Thymus (tissue), 11 donors: ENCODE measurements at regions not wholly inside any gene's neighbourhood (a gene's known extent, or its start where the extent isn't known, plus 50 kb on each side); places are given as distances from the start of the nearest gene placed in this dataset.
A peak's percentile ranks its signal among the peaks of the same experiment; 100 is the strongest.
"Not testable (repeated sequence)": the region's sequence is repeated elsewhere in the genome, so short reads cannot be mapped to it uniquely, and the experiment has no call there.

Experiments used
- DNase-seq, 9 donors: peaks; one replicate each; pipeline ENCODE4 v3.0.0-alpha.2; 2013; ENCODE audit warnings: low spot score in 9 of 9, low read depth in 6 of 9, missing footprints in 1 of 9
- H3K27ac ChIP-seq, 2 donors: one replicate each; pipeline ENCODE4 v1.5.1; 2013; ENCODE audit warnings: control low read depth in 1 of 2, low read depth in 1 of 2, low read length in 1 of 2, mild to moderate bottlenecking in 1 of 2, moderate library complexity in 1 of 2
- H3K27me3 ChIP-seq, 2 donors: one replicate each; pipeline ENCODE4 v1.5.1; 2013; ENCODE audit warnings: low read length in 1 of 2; ENCODE audit not compliant: control insufficient read depth in 2 of 2, insufficient read depth in 1 of 2
- H3K36me3 ChIP-seq, 2 donors: one replicate each; pipeline ENCODE4 v1.5.1; 2013; ENCODE audit warnings: low read length in 1 of 2, mild to moderate bottlenecking in 1 of 2, moderate library complexity in 1 of 2; ENCODE audit not compliant: control insufficient read depth in 2 of 2, insufficient read depth in 2 of 2
- H3K4me1 ChIP-seq, 2 donors: one replicate each; pipeline ENCODE4 v1.5.1; 2013; ENCODE audit warnings: low read length in 2 of 2; ENCODE audit not compliant: control insufficient read depth in 2 of 2, insufficient read depth in 2 of 2
- H3K4me3 ChIP-seq, 2 donors: one replicate each; pipeline ENCODE4 v1.5.1; 2013; ENCODE audit warnings: low read length in 2 of 2, control low read depth in 1 of 2, mild to moderate bottlenecking in 1 of 2
- H3K9me3 ChIP-seq, 2 donors: one replicate each; pipeline ENCODE4 v1.5.1; 2013; ENCODE audit warnings: low read length in 1 of 2, mild to moderate bottlenecking in 1 of 2; ENCODE audit not compliant: control insufficient read depth in 2 of 2, insufficient read depth in 1 of 2
- WGBS: extraction: QIAGEN DNeasy Blood & Tissue Kit; methylation state at CpG from one replicate; pipeline ENCODE4 v1.1.7; 2013; 5-methylcytosine and 5-hydroxymethylcytosine counted together
- donor health status: healthy.

DNA sequence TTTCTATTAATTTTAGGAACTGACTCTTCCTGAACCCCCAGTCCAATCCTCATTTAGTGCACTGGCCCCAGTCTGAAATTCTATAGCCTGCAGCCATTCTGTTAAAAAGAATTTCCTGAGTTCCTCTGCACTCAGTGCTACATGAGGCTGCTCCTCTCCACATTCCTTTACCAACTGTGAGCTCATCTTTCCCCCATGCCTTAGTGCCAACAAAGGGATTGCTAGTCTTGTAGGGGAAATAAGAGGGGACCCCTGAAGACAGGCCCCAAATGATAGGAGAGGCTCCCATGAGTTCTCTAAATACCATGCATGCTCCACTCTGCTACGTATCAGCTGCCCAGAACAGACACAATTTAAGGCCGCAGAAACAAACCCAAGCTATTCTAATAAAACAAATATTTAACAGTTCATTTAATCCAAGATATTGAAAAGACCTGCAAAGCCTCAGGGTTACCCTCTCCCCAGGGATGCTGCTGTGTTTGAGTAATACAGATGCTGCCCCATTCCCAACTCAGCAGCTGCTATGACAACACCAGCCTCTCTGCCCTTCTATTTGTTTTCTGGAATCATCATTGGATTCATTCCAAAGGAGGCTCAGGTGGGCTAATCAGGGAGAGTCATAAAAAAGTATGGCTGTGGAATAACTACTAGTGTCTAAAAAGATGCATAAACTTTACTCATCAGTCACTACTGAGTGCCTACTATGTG lies 228.5 kb downstream of the TOX3 start:
- Histone ChIP-seq H3K4me1 (no peaks in the 10 kb centered on the region), H3K27ac (no peak overlapping the region), H3K27me3 (no peaks in the 10 kb centered on the region), H3K4me3 (no peak overlapping the region), H3K9me3 (no peaks in the 10 kb centered on the region), H3K36me3 (no peaks in the 10 kb centered on the region)
- no peak for DNase-seq
- WGBS = 89% methylated on average over 2 of the region's 2 CpGs

DNA sequence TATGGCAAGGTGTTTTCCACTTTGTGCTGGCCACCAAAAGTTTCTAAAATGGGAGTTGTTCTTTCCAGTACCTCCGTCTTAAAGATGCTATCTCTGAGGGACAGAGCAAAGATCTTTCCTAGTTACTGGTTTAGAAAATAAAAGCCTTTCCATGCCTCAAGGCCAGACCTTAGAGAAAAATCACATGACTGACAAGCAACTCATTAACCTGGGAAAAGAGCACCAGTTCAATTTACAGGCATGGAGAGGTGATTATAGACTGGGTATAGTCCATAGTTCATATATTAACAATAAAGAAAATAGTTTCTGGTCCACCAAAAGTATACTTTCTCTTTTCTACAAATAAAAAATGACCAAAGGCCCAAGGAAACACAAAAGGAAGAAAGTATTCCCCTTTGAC lies 230.7 kb downstream of the TOX3 start:
- WGBS = 82% methylated on average over 1 of the region's 1 CpG
- H3K27ac ChIP-seq = no peak overlapping the region
- no peak for DNase-seq
- no peak overlapping the region for H3K4me3 ChIP-seq
- H3K9me3 ChIP-seq = no peaks in the 10 kb centered on the region
- no peaks in the 10 kb centered on the region for H3K4me1 ChIP-seq
- no peaks in the 10 kb centered on the region for H3K27me3 ChIP-seq
- no peaks in the 10 kb centered on the region for H3K36me3 ChIP-seq

DNA sequence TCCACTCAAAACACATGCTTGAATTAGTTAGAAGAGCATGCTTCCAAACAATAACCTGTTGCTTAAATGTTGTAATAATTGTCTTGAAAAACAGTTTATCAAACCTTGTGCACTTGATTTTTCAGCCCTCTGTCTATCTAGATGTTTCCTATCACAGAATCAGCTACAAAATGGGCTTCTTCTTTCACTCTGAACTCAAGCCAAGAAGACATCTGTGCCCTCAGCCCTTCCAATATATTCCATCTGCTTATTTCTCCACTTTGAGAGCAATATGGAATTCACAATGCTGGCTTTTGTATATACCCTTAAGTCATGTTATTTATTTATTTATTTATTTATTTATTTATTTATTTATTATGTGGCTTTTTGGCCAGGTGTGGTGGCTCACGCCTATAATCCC lies 234.2 kb downstream of the TOX3 start:
- 100% methylated on average over 1 of the region's 1 CpG for WGBS

DNA sequence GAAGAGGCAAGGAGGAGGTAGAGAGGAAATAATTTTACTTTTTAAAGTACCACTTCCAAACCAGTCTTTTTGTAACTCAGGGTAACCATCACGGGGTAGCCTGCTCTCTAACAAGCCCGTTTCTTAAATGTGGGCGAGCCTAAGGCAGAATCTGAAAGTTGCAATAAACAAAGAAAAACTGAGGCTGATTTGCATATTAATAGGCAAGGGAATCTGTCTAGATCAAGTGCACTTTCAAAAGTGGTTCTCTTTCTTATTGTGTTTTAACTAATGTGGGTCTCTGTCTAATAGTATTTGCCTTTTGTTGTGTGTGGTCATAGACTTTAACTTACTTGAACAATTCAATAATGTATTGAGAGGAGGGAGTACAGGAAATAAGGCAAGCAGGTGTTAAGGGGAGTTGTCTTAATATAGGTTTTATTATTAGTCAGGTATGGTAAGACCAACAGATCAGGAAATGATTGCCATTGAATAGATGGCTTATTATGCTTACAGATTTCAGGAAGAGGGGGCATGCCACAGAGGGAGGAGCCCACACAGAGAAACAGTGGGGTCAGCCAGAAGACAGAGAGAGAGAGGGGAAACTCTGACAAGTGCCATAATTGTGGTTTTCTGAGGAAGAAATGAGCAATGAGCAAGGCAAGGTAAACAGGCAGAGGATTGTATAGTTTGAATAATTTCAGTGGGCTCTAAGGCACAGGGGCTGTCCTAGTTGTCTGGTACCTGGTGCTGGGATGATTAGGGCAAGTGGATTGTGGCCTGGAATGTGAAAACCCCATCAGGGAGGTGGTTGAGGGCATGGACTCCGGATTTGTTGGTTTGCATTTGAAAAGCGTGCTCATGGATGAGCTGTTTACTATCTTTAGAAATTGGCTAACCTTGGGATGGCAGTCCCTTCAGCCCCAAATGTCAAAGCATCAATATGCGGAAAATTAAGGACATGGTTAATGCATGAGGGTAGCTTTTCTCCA lies 237.2 kb downstream of the TOX3 start:
- H3K4me1 ChIP-seq = no peaks in the 10 kb centered on the region
- H3K36me3 ChIP-seq = no peaks in the 10 kb centered on the region
- no peaks in the 10 kb centered on the region for H3K27me3 ChIP-seq
- H3K27ac ChIP-seq = no peak overlapping the region
- 79% methylated on average over 6 of the region's 6 CpGs for WGBS
- DNase-seq = no peak
- H3K9me3 ChIP-seq = no peaks in the 10 kb centered on the region
- H3K4me3 ChIP-seq = no peak overlapping the region

More for the DNA sequence above, 234.2 kb downstream of the TOX3 start:
- no peaks in the 10 kb centered on the region for H3K36me3 ChIP-seq
- no peak for DNase-seq
- no peak overlapping the region for H3K4me3 ChIP-seq
- no peaks in the 10 kb centered on the region for H3K4me1 ChIP-seq
- no peaks in the 10 kb centered on the region for H3K27me3 ChIP-seq
- no peaks in the 10 kb centered on the region for H3K9me3 ChIP-seq
- H3K27ac ChIP-seq = no peak overlapping the region

DNA sequence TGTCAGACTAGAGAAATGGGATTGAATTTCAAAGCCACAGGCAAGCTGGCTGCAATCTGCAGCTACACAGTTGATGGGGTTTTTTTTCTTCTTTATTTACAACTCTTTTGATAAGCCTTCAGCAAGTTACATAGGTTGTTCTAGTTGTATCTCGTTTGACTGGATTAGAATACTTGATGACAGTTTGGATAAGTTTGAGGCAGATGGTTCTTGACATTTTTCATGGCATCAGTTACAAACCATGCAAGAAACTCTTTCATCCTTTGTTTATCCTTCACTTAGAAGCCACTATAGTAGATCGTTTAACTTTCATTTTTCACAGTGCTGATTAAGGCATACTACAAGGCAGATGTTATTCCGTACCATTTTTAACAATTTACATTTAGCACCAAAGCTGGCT lies 238.9 kb downstream of the TOX3 start:
- H3K9me3 ChIP-seq = no peaks in the 10 kb centered on the region
- peak in 1 of 9 donors; percentile 10 for DNase-seq
- H3K4me3 ChIP-seq = no peak overlapping the region
- H3K4me1 ChIP-seq = no peaks in the 10 kb centered on the region
- no peaks in the 10 kb centered on the region for H3K27me3 ChIP-seq
- WGBS = 82% methylated on average over 3 of the region's 3 CpGs
- no peaks in the 10 kb centered on the region for H3K36me3 ChIP-seq
- no peak overlapping the region for H3K27ac ChIP-seq

DNA sequence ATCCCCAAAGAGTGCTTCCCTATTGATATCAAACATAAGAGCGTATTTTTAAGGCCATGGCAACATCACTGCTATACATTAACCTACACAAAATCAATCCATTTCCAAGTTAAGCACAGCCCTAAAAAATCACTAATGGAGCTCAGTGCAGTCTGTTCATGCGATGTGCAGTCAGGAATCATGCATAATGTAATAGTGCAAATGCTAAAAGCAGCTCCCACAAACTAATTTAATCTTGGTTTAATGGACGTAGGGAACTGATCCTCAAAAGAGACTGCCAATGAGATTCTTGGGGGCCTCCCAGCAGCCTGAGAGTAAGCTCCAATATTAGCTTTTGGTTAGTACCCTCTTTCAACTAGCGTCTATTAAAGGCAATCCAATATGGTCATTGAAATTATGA lies 245.9 kb downstream of the TOX3 start:
- Histone ChIP-seq H3K27ac (no peak overlapping the region), H3K4me3 (no peak overlapping the region)
- 89% methylated on average over 4 of the region's 4 CpGs for WGBS

DNA sequence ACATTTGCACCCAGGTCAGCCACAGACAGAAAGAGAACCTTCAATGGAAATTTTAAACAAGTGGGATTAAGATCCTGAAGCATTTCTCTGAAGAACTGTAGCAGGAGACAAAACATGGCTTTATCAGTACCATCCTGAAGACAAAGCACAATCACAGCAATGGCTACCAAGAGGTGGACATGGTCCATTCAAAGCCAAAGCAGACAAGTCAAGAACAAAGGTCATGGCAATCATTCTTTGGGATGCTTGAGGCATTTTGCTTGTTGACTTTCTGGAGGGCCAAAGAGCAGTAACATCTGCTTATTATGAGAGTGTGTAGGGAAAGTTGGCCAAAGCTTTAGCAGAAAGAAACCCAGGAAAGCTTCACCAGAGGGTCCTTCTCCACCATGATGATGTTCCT lies 248.2 kb downstream of the TOX3 start:
- no peak overlapping the region for H3K4me3 ChIP-seq
- DNase-seq = no peak
- no peaks in the 10 kb centered on the region for H3K36me3 ChIP-seq
- no peak overlapping the region for H3K27ac ChIP-seq
- no peaks in the 10 kb centered on the region for H3K4me1 ChIP-seq
- no peaks in the 10 kb centered on the region for H3K27me3 ChIP-seq
- no peaks in the 10 kb centered on the region for H3K9me3 ChIP-seq

More for the DNA sequence above, 245.9 kb downstream of the TOX3 start:
- DNase-seq = no peak
- Histone ChIP-seq H3K9me3 (no peaks in the 10 kb centered on the region), H3K27me3 (no peaks in the 10 kb centered on the region), H3K36me3 (no peaks in the 10 kb centered on the region), H3K4me1 (no peaks in the 10 kb centered on the region)

DNA sequence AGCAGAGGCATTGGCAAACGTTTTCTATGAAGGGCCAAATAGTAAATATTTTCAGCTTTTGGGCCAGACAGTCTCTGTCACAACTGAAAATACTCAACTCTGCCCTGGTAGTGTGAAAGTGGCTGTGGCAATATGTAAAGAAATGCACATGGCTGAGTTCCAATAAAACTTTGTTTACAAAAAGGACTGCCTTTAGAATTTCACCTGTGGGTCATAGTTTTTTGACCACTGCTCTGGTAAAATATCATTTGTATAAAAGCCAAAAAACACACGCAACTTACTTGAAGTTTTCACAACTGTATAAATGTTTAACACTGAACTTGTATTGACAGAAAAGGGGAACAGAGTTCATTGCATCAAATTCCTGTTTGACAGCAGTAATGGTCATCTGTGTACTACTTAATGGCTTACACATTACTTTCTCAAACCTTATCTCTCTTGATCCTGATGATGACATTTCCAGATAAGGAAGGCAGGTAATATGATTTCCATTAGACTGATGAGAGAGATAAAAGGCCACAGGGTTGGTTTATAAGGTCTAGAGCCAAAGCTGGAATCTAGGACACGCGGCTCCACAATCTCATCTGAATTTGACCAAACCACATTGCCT lies 250.1 kb downstream of the TOX3 start:
- H3K4me3 ChIP-seq, H3K4me1 ChIP-seq, DNase-seq, H3K27ac ChIP-seq, H3K36me3 ChIP-seq, H3K27me3 ChIP-seq, H3K9me3 ChIP-seq: not testable (repeated sequence)
- 79% methylated on average over 4 of the region's 4 CpGs for WGBS

DNA sequence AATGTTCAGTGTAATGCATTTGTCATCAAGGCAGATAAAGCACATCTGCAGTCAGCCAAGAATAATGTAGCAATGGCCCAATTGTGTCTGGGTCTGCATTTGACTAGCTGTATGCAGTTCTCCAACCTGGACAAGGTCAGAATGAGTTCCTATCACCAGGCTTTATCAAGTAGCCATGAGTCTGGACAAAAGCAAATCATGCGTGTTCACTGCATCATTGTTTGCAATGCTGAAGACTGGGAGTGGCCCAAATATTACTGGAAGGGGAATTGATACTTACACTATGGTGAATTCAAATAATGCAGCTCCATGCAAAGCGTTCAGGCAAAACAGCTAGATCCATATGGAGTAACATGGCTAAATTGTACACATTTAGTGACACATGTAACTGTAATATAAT lies 250.9 kb downstream of the TOX3 start:
- H3K27ac ChIP-seq = no peak overlapping the region
- H3K9me3 ChIP-seq = no peaks in the 10 kb centered on the region
- H3K36me3 ChIP-seq = no peaks in the 10 kb centered on the region
- no peak for DNase-seq
- WGBS = 92% methylated on average over 2 of the region's 2 CpGs
- no peak overlapping the region for H3K4me3 ChIP-seq
- no peaks in the 10 kb centered on the region for H3K4me1 ChIP-seq
- H3K27me3 ChIP-seq = no peaks in the 10 kb centered on the region
